ENCODE measurements at regions not wholly inside any gene's neighbourhood (a gene's known extent, or its start where the extent isn't known, plus 50 kb on each side); places are given as distances from the start of the nearest gene placed in this dataset.

- WGBS, result 55% methylated on average over 2 of the region's 2 CpGs
- no peak for DNase-seq (ENCODE audit: low spot score in 2 of 2)
- H3K27me3 ChIP-seq, result no peaks in the 10 kb centered on the region
- TF ChIP-seq POLR2A (IDR thresholded peaks at IDR 0.05) (no peak), EP300 (IDR thresholded peaks at IDR 0.05) (no peak), POLR2AphosphoS5 (IDR thresholded peaks at IDR 0.05) (no peak), CTCF (IDR thresholded peaks at IDR 0.05) (no peak)
- no peaks in the 10 kb centered on the region for H3K9me3 ChIP-seq
- no peak overlapping the region for H3K27ac ChIP-seq
- H3K4me1 ChIP-seq, result no peaks in the 10 kb centered on the region
- H3K4me3 ChIP-seq, result no peak overlapping the region
- H3K36me3 ChIP-seq, result no peaks in the 10 kb centered on the region
Measured at GRCh38 chr20:6253396-6253795, 130.6 kb upstream of the FERMT1 start.

- Histone ChIP-seq H3K27ac (no peak overlapping the region), H3K4me3 (no peak overlapping the region), H3K9me3 (no peaks in the 10 kb centered on the region), H3K27me3 (no peaks in the 10 kb centered on the region), H3K4me1 (no peaks in the 10 kb centered on the region), H3K36me3 (no peaks in the 10 kb centered on the region)
- TF ChIP-seq POLR2A (IDR thresholded peaks at IDR 0.05) (no peak), EP300 (IDR thresholded peaks at IDR 0.05) (no peak), CTCF (IDR thresholded peaks at IDR 0.05) (no peak), POLR2AphosphoS5 (IDR thresholded peaks at IDR 0.05) (no peak)
- no peak for DNase-seq (ENCODE audit: low spot score in 2 of 2)
- WGBS, result 93% methylated on average over 4 of the region's 4 CpGs
Measured at GRCh38 chr20:6245436-6245835, 122.6 kb upstream of the FERMT1 start.

- Histone ChIP-seq H3K4me3 (no peak overlapping the region), H3K4me1 (no peaks in the 10 kb centered on the region), H3K9me3 (no peaks in the 10 kb centered on the region), H3K27me3 (no peaks in the 10 kb centered on the region), H3K36me3 (no peaks in the 10 kb centered on the region), H3K27ac (no peak overlapping the region)
- WGBS, result 100% methylated on average over 1 of the region's 1 CpG
- DNase-seq (ENCODE audit: low spot score in 2 of 2), result no peak
- no peak for TF ChIP-seq CTCF (IDR thresholded peaks at IDR 0.05)
- TF ChIP-seq EP300 (IDR thresholded peaks at IDR 0.05), result no peak
- TF ChIP-seq POLR2A (IDR thresholded peaks at IDR 0.05), result no peak
- no peak for TF ChIP-seq POLR2AphosphoS5 (IDR thresholded peaks at IDR 0.05)
Measured at GRCh38 chr20:6241591-6241990, 118.8 kb upstream of the FERMT1 start.

- WGBS, result 95% methylated on average over 3 of the region's 3 CpGs
- H3K27ac ChIP-seq, result no peak overlapping the region
- no peaks in the 10 kb centered on the region for H3K9me3 ChIP-seq
- TF ChIP-seq POLR2AphosphoS5 (IDR thresholded peaks at IDR 0.05) (no peak), POLR2A (IDR thresholded peaks at IDR 0.05) (no peak), EP300 (IDR thresholded peaks at IDR 0.05) (no peak), CTCF (IDR thresholded peaks at IDR 0.05) (no peak)
- H3K4me1 ChIP-seq, result no peaks in the 10 kb centered on the region
- H3K4me3 ChIP-seq, result no peak overlapping the region
- H3K27me3 ChIP-seq, result no peaks in the 10 kb centered on the region
- H3K36me3 ChIP-seq, result no peaks in the 10 kb centered on the region
- DNase-seq (ENCODE audit: low spot score in 2 of 2), result no peak
Measured at GRCh38 chr20:6240059-6240458, 117.2 kb upstream of the FERMT1 start.

GRCh38 chr20:6238421-6238820, 115.6 kb upstream of the FERMT1 start:
- Histone ChIP-seq H3K4me3 (no peak overlapping the region), H3K4me1 (no peaks in the 10 kb centered on the region), H3K27ac (no peak overlapping the region), H3K9me3 (no peaks in the 10 kb centered on the region), H3K36me3 (no peaks in the 10 kb centered on the region), H3K27me3 (no peaks in the 10 kb centered on the region)
- DNase-seq (ENCODE audit: low spot score in 2 of 2), result no peak
- TF ChIP-seq POLR2A (IDR thresholded peaks at IDR 0.05) (no peak), CTCF (IDR thresholded peaks at IDR 0.05) (no peak), EP300 (IDR thresholded peaks at IDR 0.05) (no peak), POLR2AphosphoS5 (IDR thresholded peaks at IDR 0.05) (no peak)
- WGBS, result 37% methylated on average over 6 of the region's 6 CpGs

Data from suprapubic skin (tissue), 4 donors.